Peyer's patch (tissue), 4 donors: ENCODE measurements at regions not wholly inside any gene's neighbourhood (a gene's known extent, or its start where the extent isn't known, plus 50 kb on each side); places are given as distances from the start of the nearest gene placed in this dataset.

Experiments used
- DNase-seq, 3 donors: peaks; one replicate each; pipeline ENCODE4 v3.0.0-alpha.2; 2017 to 2019
- H3K27ac ChIP-seq, 4 donors: fragments of 200-600 bp; sonication (generic); one replicate each; pipeline ENCODE4 v1.5.1; 2016 to 2019
- H3K27me3 ChIP-seq, 2 donors: fragments of 200-600 bp; sonication (generic); one replicate each; pipeline ENCODE4 v1.5.1; 2019
- H3K36me3 ChIP-seq, 3 donors: fragments of 200-600 bp; sonication (generic); one replicate each; pipeline ENCODE4 v1.5.1; 2016 to 2019
- H3K4me1 ChIP-seq, 4 donors: fragments of 200-600 bp; sonication (generic); one replicate each; pipeline ENCODE4 v1.5.1; 2016 to 2019
- H3K4me3 ChIP-seq, 4 donors: fragments of 200-600 bp; sonication (generic); 1 replicate in 3 of 4; 2 replicates in 1 of 4; pipeline ENCODE4 v1.5.1; 2016 to 2019; ENCODE audit warnings: mild to moderate bottlenecking in 1 of 4
- H3K9me3 ChIP-seq, 4 donors: fragments of 200-600 bp; sonication (generic); one replicate each; pipeline ENCODE4 v1.5.1; 2016 to 2019; ENCODE audit warnings: mild to moderate bottlenecking in 1 of 4
- CTCF ChIP-seq, 6 experiments: fragments of 450-650 bp in 4 of 6; fragments of 200-600 bp in 2 of 6; sonication (generic) in 1 of 6; IDR thresholded peaks; one replicate each; pipeline ENCODE4 v1.5.1; 2017 to 2019; ENCODE audit warnings: antibody characterized with exemption in 6 of 6, mild to moderate bottlenecking in 3 of 6, moderate library complexity in 1 of 6
- POLR2A ChIP-seq, 2 donors: fragments of 450-650 bp; IDR thresholded peaks; one replicate each; pipeline ENCODE4 v1.5.1; 2017; ENCODE audit warnings: antibody characterized with exemption in 2 of 2, mild to moderate bottlenecking in 2 of 2, moderate library complexity in 2 of 2

- Histone ChIP-seq H3K36me3 (no peaks in the 10 kb centered on the region), H3K4me1 (no peaks in the 10 kb centered on the region), H3K4me3 (no peak overlapping the region), H3K27me3 (no peaks in the 10 kb centered on the region), H3K9me3 (no peaks in the 10 kb centered on the region), H3K27ac (no peak overlapping the region)
- DNase-seq, result no peak
- TF ChIP-seq POLR2A (IDR thresholded peaks at IDR 0.05), result no peak
- no peak for TF ChIP-seq CTCF (IDR thresholded peaks at IDR 0.05)
Measured at GRCh38 chr11:119472856-119473222, 49.9 kb upstream of the THY1 start.
